ENCODE measurements at regions not wholly inside any gene's neighbourhood (a gene's known extent, or its start where the extent isn't known, plus 50 kb on each side); places are given as distances from the start of the nearest gene placed in this dataset.

DNA sequence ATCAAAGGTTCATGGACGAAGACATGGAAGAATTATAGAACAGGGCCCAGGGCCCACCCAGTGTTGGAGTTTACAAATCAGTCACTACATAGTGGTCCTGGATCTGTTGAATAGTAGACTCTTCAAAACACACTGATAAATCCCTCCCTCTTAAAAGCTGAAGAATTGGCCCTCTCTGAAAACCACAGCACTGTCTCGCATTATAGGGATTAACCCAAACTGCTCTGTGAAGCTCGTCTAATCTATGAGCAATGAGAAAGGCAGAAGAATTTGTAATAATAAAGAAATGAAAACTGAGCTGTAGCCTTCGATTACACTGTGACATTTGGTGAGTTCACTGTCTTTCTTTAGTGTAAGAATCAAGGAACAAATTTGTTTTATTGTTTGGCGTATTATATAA is 92.5 kb upstream of the ZFP42 start:
- no peaks in the 10 kb centered on the region for H3K36me3 ChIP-seq
- intact Hi-C loops (cut with DNase I; ENCODE audit: low total_unique reads) (no loop called here), in situ Hi-C loops (cut with MboI; ENCODE audit: low pct_ligation_motif_present in 1 of 4, low pct_unique_long_range_greater_than_20kb in 1 of 4, low sequenced_read_pairs in 3 of 4) (no loop called here)
- no peaks in the 10 kb centered on the region for H3K27me3 ChIP-seq
- no peaks in the 10 kb centered on the region for H3K9me3 ChIP-seq
- H3K27ac ChIP-seq = no peak overlapping the region
- H3K4me1 ChIP-seq = no peaks in the 10 kb centered on the region
- TF ChIP-seq CTCF (IDR thresholded peaks at IDR 0.05) = no peak
- no peak overlapping the region for H3K4me3 ChIP-seq
- WGBS, 2 donors (ENCODE audit: low coverage in 1 of 2) = 61 to 72% methylated on average over 4 to 5 of the region's 5 CpGs
- no peak for DNase-seq

DNA sequence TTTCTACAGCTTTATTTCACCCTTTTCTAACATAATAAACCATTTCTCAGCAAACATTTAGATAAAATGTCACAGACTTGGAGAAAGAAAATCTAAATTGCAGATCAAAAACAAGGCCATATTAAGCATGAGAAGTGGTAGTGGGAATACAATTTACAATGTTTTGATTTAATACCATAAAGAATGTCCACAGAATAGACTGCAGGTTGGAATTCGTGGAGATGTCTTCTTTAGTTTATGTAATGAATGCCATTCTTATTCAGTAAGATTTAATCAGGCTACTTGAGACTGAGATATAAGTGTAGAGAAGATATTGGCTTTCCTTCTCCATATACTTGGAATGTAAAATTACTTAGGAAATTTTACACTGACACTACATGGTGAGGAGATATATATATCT is 91.9 kb upstream of the ZFP42 start:
- Histone ChIP-seq H3K27ac (no peak overlapping the region), H3K4me3 (no peak overlapping the region), H3K4me1 (no peaks in the 10 kb centered on the region), H3K27me3 (no peaks in the 10 kb centered on the region), H3K9me3 (no peaks in the 10 kb centered on the region), H3K36me3 (no peaks in the 10 kb centered on the region)
- intact Hi-C loops (cut with DNase I; ENCODE audit: low total_unique reads) (no loop called here), in situ Hi-C loops (cut with MboI; ENCODE audit: low pct_ligation_motif_present in 1 of 4, low pct_unique_long_range_greater_than_20kb in 1 of 4, low sequenced_read_pairs in 3 of 4) (no loop called here)
- no peak for DNase-seq
- WGBS, 2 donors (ENCODE audit: low coverage in 1 of 2) = 20 to 22% methylated on average over 1 of the region's 1 CpG
- TF ChIP-seq POLR2AphosphoS5 (IDR thresholded peaks at IDR 0.05) (no peak), POLR2A (IDR thresholded peaks at IDR 0.05) (no peak), EP300 (IDR thresholded peaks at IDR 0.05; ENCODE audit: low read depth) (no peak), CTCF (IDR thresholded peaks at IDR 0.05) (no peak)

DNA sequence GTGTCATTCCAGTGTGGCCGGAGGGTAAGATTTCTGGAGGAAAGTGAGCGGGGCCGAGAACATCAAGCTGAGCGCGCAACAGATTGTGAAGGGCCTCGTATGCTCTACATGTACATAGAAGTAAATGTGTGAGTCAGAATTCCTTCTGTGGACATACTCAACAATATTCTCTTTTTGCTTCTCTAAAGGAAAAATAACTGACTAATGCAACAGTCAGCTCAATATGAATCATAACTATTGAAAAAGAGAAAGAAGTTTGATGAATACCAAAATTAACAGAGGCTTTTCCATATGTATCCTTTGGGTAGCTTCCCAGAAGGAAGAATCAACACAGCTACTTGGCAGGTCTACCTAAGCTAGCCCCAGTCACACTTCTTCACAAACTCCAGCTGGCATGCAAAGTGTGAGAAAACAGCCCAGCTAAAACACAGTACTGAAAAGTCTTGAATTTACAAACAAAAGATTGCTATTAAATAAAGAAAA is 87.5 kb upstream of the ZFP42 start:
- DNase-seq = no peak
- WGBS, 2 donors (ENCODE audit: low coverage in 1 of 2) = 66 to 76% methylated on average over 6 of the region's 6 CpGs
- in situ Hi-C loops (cut with MboI; ENCODE audit: low pct_ligation_motif_present in 1 of 4, low pct_unique_long_range_greater_than_20kb in 1 of 4, low sequenced_read_pairs in 3 of 4) = no loop called here

GRCh38 chr4:187908731-187909130 is 86.8 kb upstream of the ZFP42 start:
- Histone ChIP-seq H3K9me3 (no peaks in the 10 kb centered on the region), H3K27me3 (no peaks in the 10 kb centered on the region), H3K4me3 (no peak overlapping the region), H3K27ac (no peak overlapping the region), H3K4me1 (no peaks in the 10 kb centered on the region), H3K36me3 (no peaks in the 10 kb centered on the region)
- no peak for DNase-seq
- 49 to 57% methylated on average over 2 of the region's 2 CpGs for WGBS, 2 donors (ENCODE audit: low coverage in 1 of 2)
- in situ Hi-C loops (cut with MboI; ENCODE audit: low pct_ligation_motif_present in 1 of 4, low pct_unique_long_range_greater_than_20kb in 1 of 4, low sequenced_read_pairs in 3 of 4) (no loop called here), intact Hi-C loops (cut with DNase I; ENCODE audit: low total_unique reads) (no loop called here)
- TF ChIP-seq EP300 (IDR thresholded peaks at IDR 0.05; ENCODE audit: low read depth) = no peak
- TF ChIP-seq POLR2AphosphoS5 (IDR thresholded peaks at IDR 0.05) = no peak
- TF ChIP-seq CTCF (IDR thresholded peaks at IDR 0.05) = no peak
- TF ChIP-seq POLR2A (IDR thresholded peaks at IDR 0.05) = no peak

More for the DNA sequence above, 87.5 kb upstream of the ZFP42 start:
- H3K9me3 ChIP-seq = no peaks in the 10 kb centered on the region
- TF ChIP-seq EP300 (IDR thresholded peaks at IDR 0.05; ENCODE audit: low read depth) (no peak), POLR2A (IDR thresholded peaks at IDR 0.05) (no peak), POLR2AphosphoS5 (IDR thresholded peaks at IDR 0.05) (no peak), CTCF (IDR thresholded peaks at IDR 0.05) (no peak)
- no peaks in the 10 kb centered on the region for H3K27me3 ChIP-seq
- H3K4me1 ChIP-seq = no peaks in the 10 kb centered on the region
- H3K4me3 ChIP-seq = no peak overlapping the region
- no peaks in the 10 kb centered on the region for H3K36me3 ChIP-seq
- intact Hi-C loops (cut with DNase I; ENCODE audit: low total_unique reads) = no loop called here
- H3K27ac ChIP-seq = no peak overlapping the region

Data from transverse colon (tissue), 4 donors.